ENCODE measurements at regions not wholly inside any gene's neighbourhood (a gene's known extent, or its start where the extent isn't known, plus 50 kb on each side); places are given as distances from the start of the nearest gene placed in this dataset.
"Not testable (repeated sequence)": the region's sequence is repeated elsewhere in the genome, so short reads cannot be mapped to it uniquely, and the experiment has no call there.

GRCh38 chr5:104045987-104046386, 483.4 kb upstream of the NUDT12 start:
- Histone ChIP-seq H3K27ac (ENCODE audit: low read depth in 2 of 2, low read length in 2 of 2) (no peak overlapping the region), H3K9ac (ENCODE audit: low read depth in 1 of 2, low read length in 2 of 2) (no peak overlapping the region), H3K4me1 (ENCODE audit: control insufficient read depth in 2 of 2, insufficient read depth in 2 of 2, low read length in 2 of 2) (no peaks in the 10 kb centered on the region), H3K27me3 (ENCODE audit: control insufficient read depth in 2 of 2, insufficient read depth in 2 of 2, low read length in 2 of 2) (no peaks in the 10 kb centered on the region), H3K4me3 (ENCODE audit: low read length in 2 of 2) (no peak overlapping the region), H3K36me3 (ENCODE audit: control insufficient read depth in 2 of 2, insufficient read depth in 2 of 2, low read length in 2 of 2) (no peaks in the 10 kb centered on the region), H3K9me3 (ENCODE audit: control insufficient read depth in 2 of 2, low read length in 2 of 2) (no peaks in the 10 kb centered on the region)

DNA sequence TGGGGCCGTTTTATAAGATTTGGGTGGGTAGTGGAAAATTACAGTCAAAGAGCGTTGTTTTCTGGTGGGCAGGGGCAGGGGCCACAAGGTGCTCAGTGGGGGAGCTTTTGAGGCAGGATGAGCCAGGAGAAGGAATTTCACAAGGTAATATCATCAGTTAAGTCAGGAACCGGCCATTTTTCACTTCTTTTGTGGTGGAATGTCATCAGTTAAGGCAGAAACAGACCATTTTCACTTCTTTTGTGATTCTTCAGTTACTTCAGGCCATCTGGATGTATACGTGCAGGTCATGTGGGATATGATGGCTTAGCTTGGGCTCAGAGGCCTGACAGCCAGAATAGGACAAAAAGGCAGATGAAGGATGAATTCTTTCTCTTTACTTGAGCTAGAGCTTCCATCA, 477.3 kb upstream of the NUDT12 start:
- not testable (repeated sequence) for H3K4me1 ChIP-seq (ENCODE audit: control insufficient read depth in 2 of 2, insufficient read depth in 2 of 2, low read length in 2 of 2); H3K36me3 ChIP-seq (ENCODE audit: control insufficient read depth in 2 of 2, insufficient read depth in 2 of 2, low read length in 2 of 2); H3K9ac ChIP-seq (ENCODE audit: low read depth in 1 of 2, low read length in 2 of 2); H3K27ac ChIP-seq (ENCODE audit: low read depth in 2 of 2, low read length in 2 of 2); H3K27me3 ChIP-seq (ENCODE audit: control insufficient read depth in 2 of 2, insufficient read depth in 2 of 2, low read length in 2 of 2); H3K9me3 ChIP-seq (ENCODE audit: control insufficient read depth in 2 of 2, low read length in 2 of 2); H3K4me3 ChIP-seq (ENCODE audit: low read length in 2 of 2)

- not testable (repeated sequence) for H3K4me1 ChIP-seq (ENCODE audit: control insufficient read depth in 2 of 2, insufficient read depth in 2 of 2, low read length in 2 of 2); H3K9me3 ChIP-seq (ENCODE audit: control insufficient read depth in 2 of 2, low read length in 2 of 2); H3K27me3 ChIP-seq (ENCODE audit: control insufficient read depth in 2 of 2, insufficient read depth in 2 of 2, low read length in 2 of 2); H3K36me3 ChIP-seq (ENCODE audit: control insufficient read depth in 2 of 2, insufficient read depth in 2 of 2, low read length in 2 of 2); H3K9ac ChIP-seq (ENCODE audit: low read depth in 1 of 2, low read length in 2 of 2); H3K27ac ChIP-seq (ENCODE audit: low read depth in 2 of 2, low read length in 2 of 2); H3K4me3 ChIP-seq (ENCODE audit: low read length in 2 of 2)
Measured at GRCh38 chr5:104037136-104037535, 474.5 kb upstream of the NUDT12 start.

DNA sequence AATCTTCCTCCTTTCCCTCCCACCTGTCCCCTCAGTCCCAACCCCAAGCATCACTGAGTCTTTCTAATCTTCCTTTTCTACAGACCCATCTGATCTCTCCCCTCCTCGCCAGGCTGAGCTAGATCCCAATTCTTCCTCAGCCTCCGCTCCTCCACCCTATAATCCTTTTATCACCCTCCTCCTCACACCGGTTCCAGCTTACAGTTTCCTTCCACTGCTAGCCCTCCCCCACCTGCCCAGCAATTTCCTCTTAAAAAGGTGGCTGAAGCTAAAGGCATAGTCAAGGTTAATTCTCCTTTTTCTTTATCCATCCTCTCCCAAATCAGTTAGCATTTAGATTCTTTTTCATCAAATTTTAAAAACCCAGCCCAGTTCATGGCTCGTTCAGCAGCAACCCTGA, 470.6 kb upstream of the NUDT12 start:
- H3K27ac ChIP-seq (ENCODE audit: low read depth in 2 of 2, low read length in 2 of 2); H3K4me1 ChIP-seq (ENCODE audit: control insufficient read depth in 2 of 2, insufficient read depth in 2 of 2, low read length in 2 of 2); H3K4me3 ChIP-seq (ENCODE audit: low read length in 2 of 2); H3K27me3 ChIP-seq (ENCODE audit: control insufficient read depth in 2 of 2, insufficient read depth in 2 of 2, low read length in 2 of 2); H3K9me3 ChIP-seq (ENCODE audit: control insufficient read depth in 2 of 2, low read length in 2 of 2); H3K9ac ChIP-seq (ENCODE audit: low read depth in 1 of 2, low read length in 2 of 2); H3K36me3 ChIP-seq (ENCODE audit: control insufficient read depth in 2 of 2, insufficient read depth in 2 of 2, low read length in 2 of 2): not testable (repeated sequence)

GRCh38 chr5:104024538-104024937, 461.9 kb upstream of the NUDT12 start:
- Histone ChIP-seq H3K9ac (ENCODE audit: low read depth in 1 of 2, low read length in 2 of 2) (no peak overlapping the region), H3K9me3 (ENCODE audit: control insufficient read depth in 2 of 2, low read length in 2 of 2) (no peaks in the 10 kb centered on the region), H3K27ac (ENCODE audit: low read depth in 2 of 2, low read length in 2 of 2) (no peak overlapping the region), H3K4me1 (ENCODE audit: control insufficient read depth in 2 of 2, insufficient read depth in 2 of 2, low read length in 2 of 2) (no peaks in the 10 kb centered on the region), H3K4me3 (ENCODE audit: low read length in 2 of 2) (no peak overlapping the region), H3K27me3 (ENCODE audit: control insufficient read depth in 2 of 2, insufficient read depth in 2 of 2, low read length in 2 of 2) (no peaks in the 10 kb centered on the region), H3K36me3 (ENCODE audit: control insufficient read depth in 2 of 2, insufficient read depth in 2 of 2, low read length in 2 of 2) (no peaks in the 10 kb centered on the region)

GRCh38 chr5:104023739-104024138, 461.1 kb upstream of the NUDT12 start:
- Histone ChIP-seq H3K27ac (ENCODE audit: low read depth in 2 of 2, low read length in 2 of 2) (no peak overlapping the region), H3K4me1 (ENCODE audit: control insufficient read depth in 2 of 2, insufficient read depth in 2 of 2, low read length in 2 of 2) (no peaks in the 10 kb centered on the region), H3K27me3 (ENCODE audit: control insufficient read depth in 2 of 2, insufficient read depth in 2 of 2, low read length in 2 of 2) (no peaks in the 10 kb centered on the region), H3K9ac (ENCODE audit: low read depth in 1 of 2, low read length in 2 of 2) (no peak overlapping the region), H3K36me3 (ENCODE audit: control insufficient read depth in 2 of 2, insufficient read depth in 2 of 2, low read length in 2 of 2) (no peaks in the 10 kb centered on the region), H3K4me3 (ENCODE audit: low read length in 2 of 2) (no peak overlapping the region), H3K9me3 (ENCODE audit: control insufficient read depth in 2 of 2, low read length in 2 of 2) (no peaks in the 10 kb centered on the region)

GRCh38 chr5:104019956-104020355, 457.4 kb upstream of the NUDT12 start:
- no peak overlapping the region for H3K27ac ChIP-seq (ENCODE audit: low read depth in 2 of 2, low read length in 2 of 2)
- H3K4me1 ChIP-seq (ENCODE audit: control insufficient read depth in 2 of 2, insufficient read depth in 2 of 2, low read length in 2 of 2), result no peaks in the 10 kb centered on the region
- no peaks in the 10 kb centered on the region for H3K9me3 ChIP-seq (ENCODE audit: control insufficient read depth in 2 of 2, low read length in 2 of 2)
- H3K9ac ChIP-seq (ENCODE audit: low read depth in 1 of 2, low read length in 2 of 2), result no peak overlapping the region
- no peaks in the 10 kb centered on the region for H3K36me3 ChIP-seq (ENCODE audit: control insufficient read depth in 2 of 2, insufficient read depth in 2 of 2, low read length in 2 of 2)
- H3K4me3 ChIP-seq (ENCODE audit: low read length in 2 of 2), result no peak overlapping the region
- no peaks in the 10 kb centered on the region for H3K27me3 ChIP-seq (ENCODE audit: control insufficient read depth in 2 of 2, insufficient read depth in 2 of 2, low read length in 2 of 2)

DNA sequence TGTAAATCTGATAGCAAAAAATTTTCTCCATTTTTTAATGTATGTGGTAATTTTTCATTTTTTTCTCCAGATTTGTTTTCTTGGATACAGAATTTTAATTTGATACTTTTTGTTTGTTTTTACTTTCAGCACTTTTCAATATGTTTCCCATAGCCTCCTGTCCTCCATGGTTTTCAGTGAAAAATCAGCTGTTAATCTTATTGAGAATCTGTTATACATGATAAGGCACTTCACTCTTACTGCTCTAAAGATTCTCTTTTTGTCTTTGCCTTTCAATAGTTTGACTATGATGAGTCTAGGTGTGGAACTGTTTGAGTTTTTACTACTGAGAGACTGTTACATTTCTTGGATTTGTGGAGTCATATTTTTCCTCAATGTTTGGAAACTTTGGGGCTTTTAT, 455.7 kb upstream of the NUDT12 start:
- H3K36me3 ChIP-seq (ENCODE audit: control insufficient read depth in 2 of 2, insufficient read depth in 2 of 2, low read length in 2 of 2), result no peaks in the 10 kb centered on the region
- no peak overlapping the region for H3K9ac ChIP-seq (ENCODE audit: low read depth in 1 of 2, low read length in 2 of 2)
- no peak overlapping the region for H3K27ac ChIP-seq (ENCODE audit: low read depth in 2 of 2, low read length in 2 of 2)
- H3K9me3 ChIP-seq (ENCODE audit: control insufficient read depth in 2 of 2, low read length in 2 of 2), result no peaks in the 10 kb centered on the region
- no peaks in the 10 kb centered on the region for H3K4me1 ChIP-seq (ENCODE audit: control insufficient read depth in 2 of 2, insufficient read depth in 2 of 2, low read length in 2 of 2)
- H3K27me3 ChIP-seq (ENCODE audit: control insufficient read depth in 2 of 2, insufficient read depth in 2 of 2, low read length in 2 of 2), result no peaks in the 10 kb centered on the region
- H3K4me3 ChIP-seq (ENCODE audit: low read length in 2 of 2), result no peak overlapping the region

- no peak overlapping the region for H3K27ac ChIP-seq (ENCODE audit: low read depth in 2 of 2, low read length in 2 of 2)
- no peaks in the 10 kb centered on the region for H3K36me3 ChIP-seq (ENCODE audit: control insufficient read depth in 2 of 2, insufficient read depth in 2 of 2, low read length in 2 of 2)
- H3K9ac ChIP-seq (ENCODE audit: low read depth in 1 of 2, low read length in 2 of 2), result no peak overlapping the region
- no peak overlapping the region for H3K4me3 ChIP-seq (ENCODE audit: low read length in 2 of 2)
- no peaks in the 10 kb centered on the region for H3K9me3 ChIP-seq (ENCODE audit: control insufficient read depth in 2 of 2, low read length in 2 of 2)
- no peaks in the 10 kb centered on the region for H3K4me1 ChIP-seq (ENCODE audit: control insufficient read depth in 2 of 2, insufficient read depth in 2 of 2, low read length in 2 of 2)
- H3K27me3 ChIP-seq (ENCODE audit: control insufficient read depth in 2 of 2, insufficient read depth in 2 of 2, low read length in 2 of 2), result no peaks in the 10 kb centered on the region
Measured at GRCh38 chr5:104016646-104017045, 454.1 kb upstream of the NUDT12 start.

DNA sequence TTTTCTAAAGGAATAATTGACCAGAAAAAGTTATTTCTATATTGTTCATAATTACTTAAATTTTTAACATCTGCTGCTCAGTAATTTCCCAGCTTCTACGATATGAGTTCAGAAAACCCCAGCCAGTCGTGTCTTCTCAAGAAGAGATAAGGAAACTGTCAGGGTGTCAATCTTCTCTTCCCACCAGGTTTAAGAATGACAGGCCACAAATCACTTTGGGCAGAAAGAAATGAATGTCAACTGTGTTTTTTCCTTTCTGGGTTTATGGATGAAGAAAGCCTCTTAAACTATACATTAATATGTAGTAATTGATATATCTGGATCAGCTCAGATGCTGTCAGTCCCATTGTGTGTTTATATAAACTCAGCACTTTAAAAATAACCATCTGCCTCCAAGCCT, 453.2 kb upstream of the NUDT12 start:
- Histone ChIP-seq H3K27me3 (ENCODE audit: control insufficient read depth in 2 of 2, insufficient read depth in 2 of 2, low read length in 2 of 2) (no peaks in the 10 kb centered on the region), H3K4me1 (ENCODE audit: control insufficient read depth in 2 of 2, insufficient read depth in 2 of 2, low read length in 2 of 2) (no peaks in the 10 kb centered on the region)

DNA sequence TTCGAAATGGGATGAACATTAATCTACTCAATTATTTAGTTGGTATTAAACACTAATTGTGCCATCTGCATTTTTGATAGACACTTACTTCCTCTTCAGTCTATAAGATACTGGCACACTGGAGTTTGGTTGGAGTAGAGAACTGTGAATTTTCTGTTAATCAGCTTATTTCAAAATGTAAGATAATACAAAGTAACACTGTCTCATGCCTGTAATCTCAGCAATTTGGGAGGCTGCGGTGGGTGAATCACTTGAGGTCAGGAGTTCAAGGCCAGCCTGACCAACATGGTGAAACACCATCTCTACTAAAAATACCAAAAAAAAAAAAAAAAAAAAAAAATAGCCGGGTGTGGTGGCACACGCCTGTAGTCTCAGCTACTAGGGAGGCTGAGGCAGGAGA, 440.2 kb upstream of the NUDT12 start:
- not testable (repeated sequence) for H3K4me3 ChIP-seq (ENCODE audit: low read length in 2 of 2); H3K9ac ChIP-seq (ENCODE audit: low read depth in 1 of 2, low read length in 2 of 2); H3K27me3 ChIP-seq (ENCODE audit: control insufficient read depth in 2 of 2, insufficient read depth in 2 of 2, low read length in 2 of 2); H3K27ac ChIP-seq (ENCODE audit: low read depth in 2 of 2, low read length in 2 of 2); H3K36me3 ChIP-seq (ENCODE audit: control insufficient read depth in 2 of 2, insufficient read depth in 2 of 2, low read length in 2 of 2); H3K9me3 ChIP-seq (ENCODE audit: control insufficient read depth in 2 of 2, low read length in 2 of 2); H3K4me1 ChIP-seq (ENCODE audit: control insufficient read depth in 2 of 2, insufficient read depth in 2 of 2, low read length in 2 of 2)

More for the DNA sequence above, 453.2 kb upstream of the NUDT12 start:
- no peaks in the 10 kb centered on the region for H3K36me3 ChIP-seq (ENCODE audit: control insufficient read depth in 2 of 2, insufficient read depth in 2 of 2, low read length in 2 of 2)
- no peaks in the 10 kb centered on the region for H3K9me3 ChIP-seq (ENCODE audit: control insufficient read depth in 2 of 2, low read length in 2 of 2)
- no peak overlapping the region for H3K4me3 ChIP-seq (ENCODE audit: low read length in 2 of 2)
- no peak overlapping the region for H3K27ac ChIP-seq (ENCODE audit: low read depth in 2 of 2, low read length in 2 of 2)
- no peak overlapping the region for H3K9ac ChIP-seq (ENCODE audit: low read depth in 1 of 2, low read length in 2 of 2)
